Upper lobe of right lung (tissue), 1 donor: ENCODE measurements at regions not wholly inside any gene's neighbourhood (a gene's known extent, or its start where the extent isn't known, plus 50 kb on each side); places are given as distances from the start of the nearest gene placed in this dataset.

ENCODE experiments used
- ATAC-seq: fragments of 200-7000 bp; cut with Tn5 transposase; one replicate; pipeline ENCODE4 v1.9.1; 2020; ENCODE audit warnings: mild to moderate bottlenecking, moderate library complexity
- DNase-seq: peaks from one replicate; pipeline ENCODE4 v3.0.0-alpha.2; 2020
- H3K27ac ChIP-seq: fragments of 200-600 bp; one replicate; pipeline ENCODE4 v1.8.0; 2022
- H3K27me3 ChIP-seq: fragments of 200-600 bp; one replicate; pipeline ENCODE4 v1.8.0; 2022; ENCODE audit warnings: mild to moderate bottlenecking
- H3K36me3 ChIP-seq: fragments of 200-600 bp; one replicate; pipeline ENCODE4 v1.8.0; 2022
- H3K4me1 ChIP-seq: fragments of 200-600 bp; one replicate; pipeline ENCODE4 v1.8.0; 2022
- H3K4me3 ChIP-seq: fragments of 200-600 bp; one replicate; pipeline ENCODE4 v1.8.0; 2022; ENCODE audit warnings: mild to moderate bottlenecking
- H3K9me3 ChIP-seq: fragments of 200-600 bp; one replicate; pipeline ENCODE4 v1.8.0; 2022
- intact Hi-C: fragments of 100-400 bp; cut with DNase I; formaldehyde crosslinking; loops from one replicate; pipeline ENCODE4 v1.11.0; 2022
- TF ChIP-seq, protein P1 (sequence below): fragments of 200-600 bp; IDR thresholded peaks from one replicate; pipeline ENCODE4 v1.8.0; 2022; ENCODE audit warnings: antibody characterized with exemption
- donor health status: DM: no; HTN: yes; CAD: no; lungs with severe emphysema.

- Histone ChIP-seq H3K4me3 (no peak overlapping the region), H3K27me3 (no peaks in the 10 kb centered on the region), H3K4me1 (no peaks in the 10 kb centered on the region), H3K27ac (no peak overlapping the region), H3K36me3 (no peaks in the 10 kb centered on the region), H3K9me3 (no peaks in the 10 kb centered on the region)
- ATAC-seq = no peak
- intact Hi-C loops = no loop called here
- no peak for DNase-seq
- TF ChIP-seq, protein P1, sequence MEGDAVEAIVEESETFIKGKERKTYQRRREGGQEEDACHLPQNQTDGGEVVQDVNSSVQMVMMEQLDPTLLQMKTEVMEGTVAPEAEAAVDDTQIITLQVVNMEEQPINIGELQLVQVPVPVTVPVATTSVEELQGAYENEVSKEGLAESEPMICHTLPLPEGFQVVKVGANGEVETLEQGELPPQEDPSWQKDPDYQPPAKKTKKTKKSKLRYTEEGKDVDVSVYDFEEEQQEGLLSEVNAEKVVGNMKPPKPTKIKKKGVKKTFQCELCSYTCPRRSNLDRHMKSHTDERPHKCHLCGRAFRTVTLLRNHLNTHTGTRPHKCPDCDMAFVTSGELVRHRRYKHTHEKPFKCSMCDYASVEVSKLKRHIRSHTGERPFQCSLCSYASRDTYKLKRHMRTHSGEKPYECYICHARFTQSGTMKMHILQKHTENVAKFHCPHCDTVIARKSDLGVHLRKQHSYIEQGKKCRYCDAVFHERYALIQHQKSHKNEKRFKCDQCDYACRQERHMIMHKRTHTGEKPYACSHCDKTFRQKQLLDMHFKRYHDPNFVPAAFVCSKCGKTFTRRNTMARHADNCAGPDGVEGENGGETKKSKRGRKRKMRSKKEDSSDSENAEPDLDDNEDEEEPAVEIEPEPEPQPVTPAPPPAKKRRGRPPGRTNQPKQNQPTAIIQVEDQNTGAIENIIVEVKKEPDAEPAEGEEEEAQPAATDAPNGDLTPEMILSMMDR = no peak
Measured at GRCh38 chr4:151885123-151885522, 124.3 kb upstream of the GATB start.

- intact Hi-C loops = no loop called here
- no peak overlapping the region for H3K4me3 ChIP-seq
- no peaks in the 10 kb centered on the region for H3K4me1 ChIP-seq
- H3K36me3 ChIP-seq = no peaks in the 10 kb centered on the region
- no peak overlapping the region for H3K27ac ChIP-seq
- H3K27me3 ChIP-seq = no peaks in the 10 kb centered on the region
- TF ChIP-seq, protein P1 = no peak
- DNase-seq = no peak
- H3K9me3 ChIP-seq = no peaks in the 10 kb centered on the region
- ATAC-seq = no peak
Measured at GRCh38 chr4:151883747-151884146, 122.9 kb upstream of the GATB start.

GRCh38 chr4:151882072-151882803, 121.4 kb upstream of the GATB start:
- H3K27ac ChIP-seq = no peak overlapping the region
- H3K27me3 ChIP-seq = no peaks in the 10 kb centered on the region
- H3K4me1 ChIP-seq = no peaks in the 10 kb centered on the region
- no peaks in the 10 kb centered on the region for H3K9me3 ChIP-seq
- ATAC-seq (no peak), DNase-seq (no peak)
- no peak overlapping the region for H3K4me3 ChIP-seq
- intact Hi-C loops = no loop called here
- TF ChIP-seq, protein P1 = no peak
- no peaks in the 10 kb centered on the region for H3K36me3 ChIP-seq

- H3K4me3 ChIP-seq = no peak overlapping the region
- H3K36me3 ChIP-seq = no peaks in the 10 kb centered on the region
- DNase-seq = no peak
- ATAC-seq = no peak
- H3K27me3 ChIP-seq = no peaks in the 10 kb centered on the region
- H3K27ac ChIP-seq = no peak overlapping the region
- intact Hi-C loops = no loop called here
- TF ChIP-seq, protein P1 = no peak
- no peaks in the 10 kb centered on the region for H3K9me3 ChIP-seq
- H3K4me1 ChIP-seq = no peaks in the 10 kb centered on the region
Measured at GRCh38 chr4:151879705-151880445, 119.1 kb upstream of the GATB start.

- ATAC-seq = no peak
- intact Hi-C loops = no loop called here
- no peak for DNase-seq
- Histone ChIP-seq H3K4me1 (no peaks in the 10 kb centered on the region), H3K4me3 (no peak overlapping the region), H3K27me3 (no peaks in the 10 kb centered on the region), H3K9me3 (no peaks in the 10 kb centered on the region), H3K27ac (no peak overlapping the region), H3K36me3 (no peaks in the 10 kb centered on the region)
- TF ChIP-seq, protein P1 = no peak
Measured at GRCh38 chr4:151876381-151876988, 115.7 kb upstream of the GATB start.
